G401 (cell line): ENCODE measurements at regions not wholly inside any gene's neighbourhood (a gene's known extent, or its start where the extent isn't known, plus 50 kb on each side); places are given as distances from the start of the nearest gene placed in this dataset.
"Not testable (repeated sequence)": the region's sequence is repeated elsewhere in the genome, so short reads cannot be mapped to it uniquely, and the experiment has no call there.

Experiments used
- DNase-seq: peaks from one replicate; pipeline ENCODE4 v3.0.0-alpha.2; 2015; ENCODE audit warnings: low spot score
- in situ Hi-C: cut with HindIII; loops from 2 replicates; pipeline ENCODE4 v1.10.0; 2016; ENCODE audit warnings: low sequenced_read_pairs, mixed read lengths

DNA sequence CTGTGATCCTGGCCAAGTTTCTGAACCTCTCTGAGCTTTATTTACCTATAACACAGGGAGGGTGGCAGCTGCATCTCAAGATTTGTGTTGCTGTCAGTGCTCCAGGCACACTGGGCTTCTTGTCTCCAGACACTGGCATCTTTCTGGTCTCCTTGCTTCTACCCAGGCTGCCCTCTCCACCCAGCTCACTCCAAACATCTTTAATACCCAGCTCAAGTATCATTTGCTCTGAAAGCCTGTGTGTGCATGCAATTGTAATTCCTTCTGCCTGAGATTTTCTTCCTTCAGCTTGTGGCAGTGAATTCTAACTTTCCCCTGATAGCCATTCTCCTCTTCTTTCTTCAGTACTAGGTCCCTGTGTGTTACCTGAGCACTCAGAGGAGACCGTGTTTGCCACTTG lies 50.7 kb upstream of the USP7 start:
- no peak for DNase-seq
- in situ Hi-C loops = no loop called here

DNA sequence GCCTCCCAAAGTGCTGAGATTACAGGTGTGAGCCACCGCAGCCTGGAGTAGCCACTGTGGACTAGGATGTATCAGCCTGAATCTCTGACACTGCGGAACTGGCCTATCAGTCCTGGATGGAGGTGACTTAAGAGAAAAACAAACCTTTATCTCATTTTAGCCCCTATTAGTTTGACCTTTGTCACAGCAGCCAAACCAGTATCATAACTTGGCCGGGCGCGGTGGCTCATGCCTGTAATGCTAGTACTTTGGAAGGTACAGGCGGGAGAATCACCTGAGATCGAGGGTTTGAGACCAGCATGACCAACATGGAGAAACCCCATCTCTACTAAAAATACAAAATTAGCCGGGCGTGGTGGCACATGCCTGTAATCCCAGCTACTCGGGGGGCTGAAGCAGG lies 51.8 kb upstream of the USP7 start:
- in situ Hi-C loops = no loop called here

DNA sequence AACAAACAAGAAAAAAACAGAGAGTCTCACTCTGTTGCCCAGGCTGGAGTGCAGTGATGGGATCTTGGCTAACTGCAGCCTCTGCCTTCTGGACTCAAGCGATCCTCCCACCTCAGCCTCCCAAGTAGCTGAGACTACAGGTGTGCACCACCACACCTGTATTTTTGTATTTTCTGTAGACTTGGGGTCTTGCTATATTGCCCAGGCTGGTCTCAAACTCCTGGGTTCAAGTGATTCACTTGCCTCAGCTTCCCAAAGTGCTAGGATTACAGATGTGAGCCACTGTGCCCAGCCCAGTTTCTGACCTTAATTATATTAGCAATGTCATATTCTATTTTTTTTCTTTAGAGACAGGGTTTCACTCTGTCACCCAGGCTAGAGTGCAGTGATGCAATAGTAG lies 52.3 kb upstream of the USP7 start:
- DNase-seq, in situ Hi-C loops: not testable (repeated sequence)

More for the DNA sequence above, 51.8 kb upstream of the USP7 start:
- DNase-seq = no peak

DNA sequence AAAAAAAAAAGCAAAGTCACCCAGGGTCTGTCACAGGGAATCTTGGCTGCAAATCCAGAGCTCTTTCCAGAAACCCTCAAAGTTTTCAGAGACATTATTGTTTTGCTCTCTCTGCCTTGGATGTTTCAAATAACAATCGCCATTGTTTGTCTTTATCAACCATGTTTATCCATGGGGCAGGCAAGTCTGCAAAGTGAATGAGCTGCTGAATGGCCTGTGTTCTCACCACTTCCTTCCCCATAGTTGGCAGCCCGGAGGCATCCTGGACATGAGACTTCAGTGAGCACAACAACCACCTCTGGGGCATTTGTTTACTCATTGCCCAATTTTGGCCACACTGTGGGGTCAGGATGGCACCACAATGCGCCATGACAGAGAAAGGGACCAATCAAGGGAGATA lies 53.1 kb upstream of the USP7 start:
- in situ Hi-C loops = no loop called here
- DNase-seq = no peak

DNA sequence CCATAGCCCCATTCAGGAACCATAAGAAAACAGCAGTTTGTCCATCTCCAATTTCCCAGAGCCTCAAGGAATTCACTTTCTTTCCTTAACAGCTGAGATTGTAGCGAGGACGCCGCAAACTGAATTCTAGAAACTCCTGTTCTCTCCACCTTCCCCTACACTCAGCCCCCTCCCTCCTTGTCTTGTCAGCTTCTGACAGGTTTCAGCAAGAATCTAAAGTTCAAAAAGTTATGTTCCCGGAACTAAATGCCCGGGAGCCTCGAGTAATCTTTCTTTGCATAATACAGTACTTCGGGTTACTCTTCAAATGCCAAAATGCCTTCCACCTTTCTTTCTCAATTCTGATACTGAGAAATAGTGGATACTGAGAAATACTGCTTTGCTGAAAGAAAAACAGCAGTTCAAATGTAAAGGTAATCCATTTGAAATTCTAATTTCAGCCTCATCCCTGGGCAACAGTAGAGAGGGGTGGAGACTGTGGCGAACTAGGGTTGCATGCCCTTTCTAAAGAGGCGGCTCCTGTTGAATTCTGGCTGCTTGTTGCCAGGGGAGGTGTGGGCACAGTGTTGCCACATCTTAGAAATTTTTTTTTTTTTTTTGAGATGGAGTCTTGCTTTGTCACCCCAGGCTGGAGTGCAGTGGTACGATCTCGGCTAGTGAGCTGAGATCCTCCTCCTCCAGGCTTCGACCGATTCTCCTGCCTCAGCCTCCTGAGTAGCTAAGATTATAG lies 63.5 kb upstream of the USP7 start:
- in situ Hi-C loops = no loop called here
- no peak for DNase-seq

DNA sequence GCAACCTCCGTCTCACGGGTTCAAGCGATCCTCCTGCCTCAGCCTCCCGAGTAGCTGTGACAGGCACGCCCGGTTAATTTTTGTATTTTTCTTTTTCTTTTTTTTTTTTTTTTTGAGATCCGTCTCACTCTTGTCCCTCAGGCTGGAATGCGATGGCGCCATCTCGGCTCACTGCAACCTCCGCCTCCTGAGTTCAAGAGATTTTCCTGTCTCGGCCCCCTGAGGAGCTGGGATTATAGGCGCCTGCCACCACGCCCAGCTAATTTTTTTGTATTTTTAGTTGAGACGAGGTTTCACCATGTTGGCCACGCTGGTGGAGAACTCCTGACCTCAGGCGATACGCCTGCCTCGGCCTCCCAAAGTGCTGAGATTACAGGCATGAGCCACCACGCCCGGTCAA lies 63.0 kb upstream of the HAPSTR1 start:
- DNase-seq, in situ Hi-C loops: not testable (repeated sequence)

DNA sequence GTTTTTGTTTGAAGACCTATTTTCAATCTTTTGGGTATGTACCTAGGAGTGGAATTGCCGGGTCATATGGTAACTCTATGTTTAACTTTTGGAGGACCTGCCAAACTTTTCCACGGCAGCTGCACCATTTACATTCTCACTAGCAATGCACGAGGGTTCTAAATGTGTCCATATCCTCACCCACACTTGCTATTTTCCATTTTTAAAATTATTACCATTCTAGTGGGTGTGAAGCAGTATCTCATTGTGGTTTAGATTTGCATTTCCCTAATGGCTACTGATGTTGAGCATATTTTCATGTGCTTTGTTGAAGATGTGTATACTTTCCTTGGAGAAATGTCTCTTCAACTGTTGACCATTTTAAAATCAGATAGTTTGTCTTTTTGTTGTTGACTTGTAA lies 60.3 kb upstream of the HAPSTR1 start:
- in situ Hi-C loops = no loop called here
- no peak for DNase-seq

DNA sequence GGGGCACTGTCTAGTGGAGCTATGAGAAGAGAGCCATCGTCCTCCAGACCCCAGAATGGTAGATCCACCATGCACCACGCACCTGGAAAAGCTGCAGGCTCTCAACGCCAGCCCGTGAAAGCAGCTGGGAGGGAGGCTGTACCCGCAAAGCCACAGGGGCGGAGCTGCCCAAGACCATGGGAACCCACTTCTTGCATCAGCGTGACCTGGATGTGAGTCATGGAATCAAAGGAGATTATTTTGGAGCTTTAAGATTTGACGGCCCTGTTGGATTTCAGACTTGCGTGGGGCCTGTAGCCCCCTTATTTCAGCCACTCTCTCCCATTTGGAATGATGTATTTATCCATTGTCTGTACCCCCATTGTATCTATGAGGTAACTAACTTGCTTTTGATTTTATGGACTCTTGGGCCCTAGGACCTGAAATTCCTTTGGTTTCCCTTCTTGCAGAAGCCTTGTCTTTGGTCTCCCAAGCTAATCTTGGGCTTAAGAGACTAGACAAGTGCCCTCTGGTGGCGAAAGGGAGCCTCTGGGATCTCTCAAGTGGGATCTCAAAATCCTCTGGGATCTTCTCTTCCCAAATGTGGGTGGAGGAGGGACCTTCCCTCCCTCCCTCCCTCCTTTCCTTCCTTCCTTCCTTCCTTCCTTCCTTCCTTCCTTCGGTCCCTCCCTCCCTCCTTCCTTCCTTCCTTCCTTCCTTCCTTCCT lies 58.2 kb upstream of the HAPSTR1 start:
- DNase-seq = peak; percentile 66

DNA sequence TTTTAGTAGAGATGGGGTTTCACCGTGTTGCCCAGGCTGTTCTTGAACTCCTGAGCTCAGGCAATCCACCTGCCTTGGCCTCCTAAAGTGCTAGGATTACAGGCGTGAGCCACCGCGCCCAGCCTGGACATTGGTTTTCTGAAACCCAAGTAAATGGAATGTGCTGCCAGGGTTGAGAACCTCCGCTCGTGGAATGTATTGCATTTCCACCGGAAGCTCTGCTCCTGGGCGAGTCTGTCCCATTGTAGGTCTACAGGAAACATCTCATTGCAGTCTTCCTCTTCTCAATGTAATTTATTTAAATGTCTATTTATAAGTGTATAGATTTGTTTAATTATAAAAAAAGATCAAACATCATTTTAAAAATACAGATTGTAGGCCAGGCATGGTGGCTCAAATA lies 57.4 kb upstream of the HAPSTR1 start:
- no peak for DNase-seq
- in situ Hi-C loops = no loop called here

More for the DNA sequence above, 58.2 kb upstream of the HAPSTR1 start:
- in situ Hi-C loops = no loop called here

DNA sequence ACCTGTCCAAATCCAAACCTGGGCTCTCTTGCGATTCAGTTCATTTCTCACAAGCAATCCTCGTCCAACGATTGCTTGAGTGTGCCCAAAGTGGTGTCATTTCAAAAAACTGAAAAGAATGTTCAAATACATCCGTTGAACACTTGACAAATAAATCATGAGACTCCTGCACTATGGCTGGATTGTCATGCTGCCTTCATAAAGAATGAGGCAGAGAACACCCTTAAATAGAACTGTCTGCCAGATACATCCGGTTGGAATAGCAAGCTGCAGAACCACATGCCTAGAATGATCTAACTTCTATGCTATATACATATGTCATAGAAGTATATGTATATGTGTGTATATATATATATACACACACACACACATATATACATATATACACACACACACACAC lies 55.4 kb upstream of the HAPSTR1 start:
- no peak for DNase-seq
- in situ Hi-C loops = no loop called here

DNA sequence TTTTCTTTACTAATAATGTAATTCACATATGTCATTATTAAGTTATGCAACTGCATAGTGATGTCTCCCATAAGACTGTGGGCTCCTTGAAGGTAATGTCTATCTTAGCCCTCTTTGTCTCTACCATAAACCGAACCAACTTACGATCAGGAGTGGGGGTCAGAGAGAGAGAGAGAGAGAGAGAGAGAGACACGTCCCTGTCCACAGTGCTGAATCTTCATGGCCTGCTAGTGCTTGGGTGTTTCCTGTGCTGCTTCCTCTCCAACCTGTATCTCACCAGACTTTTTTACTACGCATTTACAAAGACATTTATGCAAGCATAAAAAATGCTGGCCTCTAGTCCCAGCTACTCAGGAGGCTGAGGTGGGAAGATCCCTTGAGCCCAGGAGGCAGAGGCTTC lies 52.2 kb upstream of the HAPSTR1 start:
- DNase-seq = no peak

DNA sequence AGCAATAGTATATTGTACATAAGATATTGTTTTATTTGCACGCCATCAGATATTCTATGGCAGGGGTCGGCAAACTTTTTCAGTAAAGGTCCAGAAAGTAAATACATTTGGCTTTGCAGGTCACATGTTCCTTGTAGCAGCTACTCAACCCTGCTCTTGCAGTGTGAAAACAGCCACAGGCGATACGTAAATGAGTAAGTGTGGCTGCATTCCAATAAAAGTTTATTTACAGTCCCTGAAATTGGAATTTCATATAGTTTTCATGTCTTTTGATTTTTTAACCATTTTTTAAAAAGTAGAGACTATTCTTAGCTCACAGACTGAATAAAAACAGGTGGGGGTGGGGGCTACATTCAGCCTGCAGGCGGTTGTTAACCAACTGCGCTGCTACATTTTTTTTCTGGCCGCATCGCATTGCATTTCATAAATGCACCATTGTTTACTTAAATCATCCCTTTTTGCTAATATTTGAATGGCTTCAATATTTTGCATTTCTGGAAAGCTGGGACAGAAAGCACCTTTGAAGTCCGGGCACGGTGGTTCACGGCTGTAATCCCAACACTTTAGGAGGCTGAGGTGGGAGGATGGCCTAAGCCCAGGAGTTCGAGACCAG lies 50.5 kb upstream of the HAPSTR1 start:
- in situ Hi-C loops = no loop called here
- no peak for DNase-seq

More for the DNA sequence above, 52.2 kb upstream of the HAPSTR1 start:
- in situ Hi-C loops = no loop called here
